Osteocyte (in vitro differentiated cells): ENCODE measurements at regions not wholly inside any gene's neighbourhood (a gene's known extent, or its start where the extent isn't known, plus 50 kb on each side); places are given as distances from the start of the nearest gene placed in this dataset.

Source experiments
- DNase-seq: peaks from one replicate; pipeline ENCODE4 v3.0.0; 2021; ENCODE audit warnings: mixed read lengths; ENCODE audit not compliant: unreplicated experiment; ENCODE audit errors: extremely low spot score
- H3K27ac Mint-ChIP-seq: one replicate; pipeline ENCODE4 v1.8.0; 2021; ENCODE audit warnings: mild to moderate bottlenecking, mixed read lengths; ENCODE audit not compliant: unreplicated experiment
- H3K27me3 Mint-ChIP-seq: one replicate; pipeline ENCODE4 v1.8.0; 2021; ENCODE audit warnings: mixed read lengths; ENCODE audit not compliant: unreplicated experiment
- H3K36me3 Mint-ChIP-seq: one replicate; pipeline ENCODE4 v1.8.0; 2021; ENCODE audit warnings: mixed read lengths; ENCODE audit not compliant: unreplicated experiment
- H3K4me1 Mint-ChIP-seq: one replicate; pipeline ENCODE4 v1.8.0; 2021; ENCODE audit warnings: mixed read lengths; ENCODE audit not compliant: unreplicated experiment
- H3K4me3 Mint-ChIP-seq: one replicate; pipeline ENCODE4 v1.8.0; 2021; ENCODE audit warnings: mild to moderate bottlenecking, moderate library complexity, mixed read lengths; ENCODE audit not compliant: unreplicated experiment
- H3K9me3 Mint-ChIP-seq: one replicate; pipeline ENCODE4 v1.8.0; 2021; ENCODE audit warnings: mixed read lengths; ENCODE audit not compliant: unreplicated experiment
- CTCF ChIP-seq: fragments of 200-600 bp; sonication (generic); IDR thresholded peaks from 2 replicates; pipeline ENCODE4 v1.5.0; 2021; ENCODE audit warnings: antibody characterized with exemption, mild to moderate bottlenecking, moderate library complexity

- H3K27ac Mint-ChIP-seq: no peak overlapping the region
- TF ChIP-seq CTCF: no peak
- no peak overlapping the region for H3K4me3 Mint-ChIP-seq
- no peaks in the 10 kb centered on the region for H3K9me3 Mint-ChIP-seq
- H3K27me3 Mint-ChIP-seq: peaks cover under 1% of the 10 kb centered on the region
- no peaks in the 10 kb centered on the region for H3K4me1 Mint-ChIP-seq
- DNase-seq: no peak
- H3K36me3 Mint-ChIP-seq: no peaks in the 10 kb centered on the region
These were observed 105.7 kb upstream of the C14orf180 start for GRCh38 chr14:104473649-104474494.

- Mint-ChIP-seq H3K36me3 (no peaks in the 10 kb centered on the region), H3K27ac (no peak overlapping the region), H3K9me3 (no peaks in the 10 kb centered on the region), H3K27me3 (no peaks in the 10 kb centered on the region), H3K4me3 (no peak overlapping the region), H3K4me1 (no peaks in the 10 kb centered on the region)
- DNase-seq: no peak
- no peak for TF ChIP-seq CTCF
These were observed 104.9 kb upstream of the C14orf180 start for GRCh38 chr14:104474495-104475213.

GRCh38 chr14:104475256-104475655 is 104.3 kb upstream of the C14orf180 start:
- Mint-ChIP-seq H3K4me3 (no peak overlapping the region), H3K27me3 (no peaks in the 10 kb centered on the region), H3K9me3 (no peaks in the 10 kb centered on the region), H3K27ac (no peak overlapping the region), H3K36me3 (no peaks in the 10 kb centered on the region), H3K4me1 (no peaks in the 10 kb centered on the region)
- TF ChIP-seq CTCF: no peak
- DNase-seq: no peak

DNA sequence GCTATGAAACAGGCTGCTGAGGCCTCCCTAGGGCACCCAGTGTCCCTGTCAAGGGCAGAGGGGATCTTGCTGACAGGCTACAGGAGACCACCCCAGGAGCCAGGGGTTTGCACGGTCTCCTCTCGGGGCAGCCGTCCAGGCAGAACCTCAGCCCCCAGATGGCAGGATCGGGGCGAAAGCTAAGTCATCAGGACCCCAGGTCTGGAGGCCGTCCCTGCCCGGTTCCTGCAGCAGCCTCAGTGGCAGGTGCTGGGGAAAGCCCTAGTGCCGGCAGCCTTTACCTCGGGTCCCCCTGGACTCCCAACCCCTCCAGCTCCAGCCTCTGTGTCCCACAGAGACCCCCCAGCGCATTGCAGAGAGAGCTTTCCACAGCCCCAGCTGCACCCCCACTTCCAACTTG is 103.8 kb upstream of the C14orf180 start:
- Mint-ChIP-seq H3K27ac (no peak overlapping the region), H3K27me3 (no peaks in the 10 kb centered on the region), H3K4me3 (no peak overlapping the region), H3K9me3 (no peaks in the 10 kb centered on the region), H3K36me3 (no peaks in the 10 kb centered on the region), H3K4me1 (no peaks in the 10 kb centered on the region)
- TF ChIP-seq CTCF: no peak
- DNase-seq: no peak

- no peak for DNase-seq
- H3K4me3 Mint-ChIP-seq: no peak overlapping the region
These were observed 103.1 kb upstream of the C14orf180 start for GRCh38 chr14:104476437-104476836.

More at GRCh38 chr14:104476437-104476836, 103.1 kb upstream of the C14orf180 start:
- Mint-ChIP-seq H3K27ac (no peak overlapping the region), H3K4me1 (no peaks in the 10 kb centered on the region), H3K36me3 (no peaks in the 10 kb centered on the region), H3K27me3 (no peaks in the 10 kb centered on the region), H3K9me3 (no peaks in the 10 kb centered on the region)
- no peak for TF ChIP-seq CTCF
